Inferior parietal cortex (tissue), 1 donor: ENCODE measurements at regions not wholly inside any gene's neighbourhood (a gene's known extent, or its start where the extent isn't known, plus 50 kb on each side); places are given as distances from the start of the nearest gene placed in this dataset.

Experiments
- DNase-seq: peaks from one replicate; pipeline ENCODE4 v3.0.0-alpha.2; 2016; ENCODE audit errors: extremely low spot score

DNA sequence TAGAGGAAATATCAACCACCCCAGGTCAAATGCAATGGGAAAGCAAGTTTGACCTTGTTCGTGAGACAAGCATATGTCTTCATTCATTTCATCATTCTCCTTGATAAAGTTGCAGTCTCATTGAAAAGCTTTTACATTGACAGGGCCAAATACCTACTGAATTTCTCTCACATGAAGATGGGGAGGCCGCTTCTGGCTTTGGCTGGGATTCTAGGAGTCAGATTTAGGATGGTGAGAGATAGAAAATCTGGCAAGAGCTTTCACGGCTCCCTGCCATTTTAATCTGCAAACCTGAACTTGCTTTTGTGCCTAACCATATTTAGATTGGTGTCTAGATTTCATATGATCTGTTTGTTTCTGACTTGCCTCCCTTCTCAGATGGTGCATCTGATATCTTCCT, 88.0 kb downstream of the TMEM100 start:
- peak; percentile 44 for DNase-seq

DNA sequence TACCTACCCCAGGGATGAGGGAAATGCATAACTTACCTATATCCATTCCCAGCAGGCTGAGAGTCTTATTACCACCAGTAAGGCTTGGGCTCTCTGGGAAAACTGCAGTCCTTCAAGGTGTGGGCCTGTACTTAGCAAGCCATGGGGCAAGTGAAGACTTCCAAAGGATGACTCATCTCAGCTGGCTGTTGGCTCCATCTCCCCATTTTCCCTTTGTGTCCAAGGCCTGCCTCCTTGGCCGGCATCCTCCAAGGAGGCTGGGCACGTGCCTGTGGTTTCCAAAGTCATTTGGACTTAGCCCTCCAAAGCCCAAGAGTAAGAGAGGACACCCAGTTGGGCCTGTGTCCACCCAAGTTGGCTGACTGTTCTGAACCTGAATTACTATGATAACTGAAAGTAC, 89.8 kb downstream of the TMEM100 start:
- DNase-seq = no peak

DNA sequence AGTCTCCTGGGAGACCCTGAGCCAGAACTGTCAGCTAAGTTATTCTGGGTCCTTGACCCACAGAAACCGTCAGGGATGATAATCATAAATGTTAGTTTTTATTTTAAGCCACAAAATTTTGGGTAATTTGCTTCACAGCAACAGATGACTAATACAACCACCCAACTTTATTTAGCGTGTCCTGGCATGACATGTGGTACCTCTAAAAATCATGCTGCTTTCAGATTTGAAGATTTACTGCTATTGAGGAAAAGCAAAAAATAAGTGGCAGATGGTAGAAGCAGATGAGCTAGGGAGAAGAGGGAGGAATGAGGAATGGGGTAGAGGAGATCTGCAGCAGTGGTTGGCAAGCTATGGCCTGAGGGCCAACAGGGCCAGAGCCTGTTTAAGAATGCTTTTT, 90.4 kb downstream of the TMEM100 start:
- DNase-seq = no peak

DNA sequence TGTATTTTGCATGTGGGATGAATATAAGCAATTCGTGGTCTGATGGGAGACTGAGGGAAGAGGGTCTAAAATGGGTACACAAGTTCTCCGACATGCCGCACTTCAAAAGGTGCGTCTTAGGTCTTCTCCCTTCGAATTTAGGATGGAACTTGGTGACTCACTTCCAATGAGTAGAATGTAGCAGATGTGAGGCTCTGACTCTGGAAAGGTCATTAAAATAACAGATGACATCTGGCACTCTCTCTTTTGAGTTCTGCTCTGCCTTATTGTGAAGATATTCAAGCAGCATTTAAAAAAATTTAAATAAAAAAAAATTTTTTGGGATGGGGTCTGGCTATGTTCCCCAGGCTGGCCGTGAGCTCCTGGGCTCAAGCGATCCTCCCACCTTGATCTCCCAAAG, 92.7 kb downstream of the TMEM100 start:
- DNase-seq = no peak

DNA sequence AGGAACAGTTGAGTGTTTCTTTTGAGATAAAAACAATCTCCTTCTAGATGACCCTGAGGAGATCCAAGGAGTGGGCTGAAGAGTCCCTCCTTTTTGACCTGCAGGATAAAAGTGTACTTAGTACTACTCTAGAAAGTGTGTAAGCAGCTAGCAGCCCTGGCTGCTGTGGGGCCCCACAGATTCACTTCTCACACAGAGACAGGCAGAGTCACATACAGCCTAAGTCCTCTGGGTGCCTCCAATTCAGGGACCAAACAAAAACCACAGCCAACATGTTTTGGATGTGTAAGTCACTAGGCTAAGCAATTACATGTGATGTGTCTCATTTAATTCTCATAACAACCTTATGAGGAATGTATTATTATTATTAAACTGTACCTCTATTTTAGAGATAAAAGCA, 97.1 kb downstream of the TMEM100 start:
- DNase-seq = no peak

DNA sequence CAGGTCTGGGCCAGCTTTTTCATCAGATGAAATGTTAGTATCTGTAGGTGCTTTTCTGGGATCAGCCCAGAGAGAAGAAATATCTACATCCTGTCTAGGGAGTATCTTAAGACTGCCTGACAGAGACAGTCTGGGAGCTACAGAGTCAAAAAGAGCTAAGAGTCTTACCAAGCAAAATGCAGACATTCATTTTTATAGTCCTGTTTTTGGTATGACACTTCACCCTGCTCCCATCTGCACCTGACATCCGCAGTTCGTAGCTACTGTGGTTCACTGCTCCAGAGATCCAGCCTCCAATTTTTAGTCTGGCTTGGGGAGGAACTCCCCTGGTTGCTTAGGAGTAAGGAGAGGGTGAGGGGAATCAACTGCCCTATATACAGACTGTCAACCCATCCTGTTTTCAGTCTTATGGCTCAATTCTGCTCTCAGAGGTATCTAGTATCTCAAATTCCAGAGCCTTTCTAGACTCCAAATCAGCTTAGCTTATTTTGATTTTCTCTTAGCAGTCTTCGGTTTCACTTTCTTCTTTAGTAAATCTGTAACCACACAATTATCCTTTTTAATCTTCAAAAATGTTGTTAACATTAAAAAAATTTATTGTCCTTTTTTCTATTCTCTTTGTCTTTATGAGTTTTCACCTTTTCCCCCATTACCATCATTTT, 97.8 kb downstream of the TMEM100 start:
- no peak for DNase-seq

DNA sequence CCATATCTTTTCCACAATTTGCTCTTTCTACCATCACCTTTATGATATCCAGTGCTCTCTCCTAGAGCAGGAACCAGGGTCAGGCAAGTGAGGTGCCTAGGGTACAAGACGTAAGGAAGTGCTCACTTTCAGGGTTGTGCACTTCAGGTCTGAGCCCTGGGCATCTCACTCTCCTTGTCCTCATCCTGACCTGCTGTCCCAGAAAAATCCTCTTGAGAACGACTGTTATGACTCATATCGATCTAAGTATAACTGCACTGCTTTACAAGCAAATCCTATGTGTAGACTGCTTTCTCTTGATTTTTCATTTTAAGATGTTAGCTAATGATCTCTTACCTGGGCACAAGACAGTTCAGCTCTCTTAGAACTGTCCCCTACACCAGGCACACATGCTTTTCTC, 100.1 kb downstream of the TMEM100 start:
- no peak for DNase-seq

DNA sequence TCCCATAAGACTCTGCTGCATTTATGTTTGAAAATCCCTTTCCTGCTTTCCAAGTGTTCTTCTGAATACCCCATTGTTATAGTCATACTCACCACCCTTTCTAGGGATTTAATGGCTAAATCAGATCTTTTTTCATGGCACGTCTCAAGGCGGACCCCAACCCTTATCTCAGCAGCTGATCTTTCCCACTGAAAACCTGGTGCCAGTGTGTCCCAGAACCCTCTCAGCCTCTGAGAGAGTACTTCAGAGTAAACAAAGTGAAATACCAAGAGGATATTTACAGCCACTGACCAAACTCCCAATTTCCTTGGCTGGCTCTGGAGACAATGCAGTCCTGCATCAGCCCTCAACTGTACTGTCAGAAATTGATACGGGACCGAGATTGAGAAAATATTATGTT, 101.7 kb downstream of the TMEM100 start:
- no peak for DNase-seq

DNA sequence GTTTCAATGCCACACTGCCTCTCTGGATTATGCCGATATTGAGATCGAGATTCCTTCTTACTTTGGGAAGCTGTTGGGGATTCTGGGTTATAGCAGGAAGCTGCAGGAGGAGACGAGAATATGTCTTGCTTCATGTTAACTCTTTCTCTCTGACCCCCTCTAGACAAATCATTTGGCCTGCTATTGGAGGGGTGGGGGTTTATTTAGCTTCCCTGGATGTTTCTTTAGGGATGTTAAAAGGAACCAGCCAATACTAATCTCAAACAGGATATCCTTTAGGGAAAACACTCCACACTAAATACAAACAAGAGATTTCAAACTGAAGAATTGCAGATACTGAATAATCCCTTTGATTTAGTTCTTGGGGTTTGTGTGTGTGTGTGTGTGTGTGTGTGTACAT, 102.6 kb downstream of the TMEM100 start:
- DNase-seq = no peak

DNA sequence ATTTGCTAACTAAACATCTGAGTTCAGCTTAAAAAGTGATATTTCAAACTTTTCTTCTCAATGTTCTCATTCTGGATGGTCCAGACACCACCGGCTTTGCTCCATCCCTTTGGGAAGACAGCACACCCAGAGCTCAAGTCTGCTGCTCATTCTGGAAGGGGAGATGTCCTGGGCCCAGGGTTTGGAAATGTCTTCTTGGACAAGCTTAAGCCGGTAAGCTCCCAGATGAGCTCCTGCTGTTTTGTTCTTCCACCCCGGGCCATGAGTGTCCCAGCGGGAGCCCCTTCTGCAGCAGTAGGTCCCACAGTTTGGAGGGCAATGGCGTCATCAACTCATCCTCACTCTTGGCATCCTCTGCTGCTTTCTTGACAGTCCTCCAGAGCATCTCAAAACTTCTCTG, 105.2 kb downstream of the TMEM100 start:
- DNase-seq = no peak

DNA sequence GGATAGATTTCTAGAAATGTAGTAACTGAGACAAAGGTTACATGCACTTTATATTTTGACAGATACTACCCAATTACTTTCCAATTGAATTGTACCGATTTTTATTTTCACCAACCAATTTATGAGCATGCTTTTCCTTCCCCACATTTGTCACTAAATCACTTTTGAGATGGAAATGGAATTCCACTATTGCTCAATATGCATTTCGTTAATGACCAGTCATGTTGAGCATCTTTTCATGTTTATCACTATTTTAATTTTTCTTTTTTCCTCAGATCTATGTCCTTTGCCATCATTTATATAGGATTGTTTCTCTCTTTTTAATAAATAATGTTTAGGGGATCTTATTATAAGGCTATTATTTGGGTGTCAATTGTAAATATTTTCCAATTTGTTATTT, 102.8 kb upstream of the SMIM36 start:
- no peak for DNase-seq

DNA sequence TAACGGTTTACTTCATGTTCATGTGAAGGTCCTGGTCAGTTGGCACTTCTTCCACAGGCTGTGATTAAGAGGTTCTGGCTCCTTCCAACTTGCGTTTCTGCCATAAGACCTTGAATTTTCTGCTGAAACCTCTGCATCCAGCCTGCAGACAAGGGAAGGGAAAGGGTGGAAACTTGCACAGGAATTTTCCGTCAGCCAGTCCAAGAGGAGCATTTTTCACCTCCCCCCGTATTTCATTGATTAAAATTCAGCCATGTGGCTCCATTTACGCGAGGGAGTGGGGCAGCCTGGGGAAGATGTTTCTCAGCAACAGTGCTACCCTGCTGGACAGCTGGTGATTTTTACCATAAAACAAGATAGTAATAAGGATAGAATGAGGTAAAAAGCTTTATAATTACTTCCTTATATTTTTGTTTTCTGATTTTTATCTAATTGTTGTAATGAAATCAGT, 101.5 kb upstream of the SMIM36 start:
- DNase-seq = no peak

DNA sequence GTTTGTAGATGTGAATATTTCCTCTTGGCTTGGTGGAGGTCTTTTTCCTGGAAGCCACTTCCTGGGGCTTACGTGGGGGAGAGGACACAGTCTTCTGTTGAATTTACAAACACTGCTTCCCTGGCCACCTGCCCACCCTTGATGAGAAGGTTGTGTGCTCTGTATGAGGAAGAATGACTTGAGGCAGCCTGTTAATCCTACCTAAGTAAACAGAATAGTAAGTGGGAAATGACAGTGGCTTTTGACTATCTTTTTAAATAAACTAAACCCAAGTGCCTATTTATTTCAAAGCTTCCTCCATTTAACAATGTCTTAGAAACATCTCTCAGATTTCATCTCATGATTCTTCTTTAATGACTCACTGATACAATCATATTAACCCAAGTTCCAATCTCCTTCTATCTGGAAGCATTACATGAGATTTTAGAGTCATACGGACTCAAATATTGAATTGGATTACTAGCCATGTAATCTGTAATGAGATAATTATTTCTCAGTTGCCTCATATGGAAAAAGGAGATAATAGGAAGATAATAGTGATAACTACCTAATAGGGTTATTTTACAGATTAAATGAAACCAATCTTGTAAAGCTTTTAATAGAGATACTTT, 96.6 kb upstream of the SMIM36 start:
- no peak for DNase-seq

DNA sequence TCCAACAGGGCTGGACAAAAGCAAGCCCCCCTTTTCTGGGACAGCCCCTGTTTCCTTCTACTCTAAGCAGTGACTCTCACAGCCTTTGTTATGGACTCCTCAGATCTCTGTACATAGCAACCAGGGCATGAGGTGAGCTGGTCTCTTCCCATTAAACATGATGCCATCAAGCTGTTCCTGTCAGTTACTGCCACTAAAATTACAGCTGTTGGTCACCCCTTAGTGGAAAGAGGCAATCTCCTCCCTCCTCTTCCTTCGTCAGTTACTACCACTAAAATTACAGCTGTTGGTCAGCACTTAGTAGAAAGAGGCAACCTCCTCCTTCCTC, 95.2 kb upstream of the SMIM36 start:
- DNase-seq = no peak

DNA sequence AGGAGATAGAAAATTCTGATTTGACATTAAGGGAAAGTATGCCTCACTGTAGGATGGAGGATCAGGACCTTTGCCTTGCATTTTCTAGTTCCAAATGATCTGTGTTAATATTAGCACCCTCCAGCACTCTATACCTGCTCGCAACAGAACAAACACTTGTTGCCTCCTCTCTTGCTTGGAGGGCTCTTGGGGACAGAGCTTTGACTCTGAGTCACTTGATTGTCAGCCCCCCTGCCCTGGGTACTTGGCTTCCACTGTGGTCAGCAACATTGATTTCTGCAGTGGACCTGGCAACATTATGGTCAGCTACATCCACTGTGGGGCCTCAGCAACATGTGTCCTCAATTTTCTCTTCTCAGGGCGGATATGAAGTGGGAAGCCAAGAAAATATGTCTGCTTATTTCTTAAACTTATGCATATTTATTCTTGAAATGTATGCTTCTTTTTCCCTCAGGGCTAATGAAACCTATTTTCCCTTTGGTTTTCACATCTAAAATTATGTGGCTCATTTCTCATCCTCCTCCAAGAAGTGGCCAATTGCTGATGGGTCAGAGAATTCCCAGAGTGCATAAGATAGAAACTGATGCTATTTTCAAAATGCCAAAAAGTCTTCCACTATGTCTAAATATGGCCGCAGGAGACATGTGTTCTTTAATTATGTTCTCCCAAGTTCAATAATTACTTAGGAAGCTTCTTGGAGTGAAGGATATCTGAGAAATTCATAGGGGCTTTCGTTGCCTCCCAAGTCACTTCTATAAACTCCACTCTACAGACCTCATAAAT, 94.6 kb upstream of the SMIM36 start:
- DNase-seq = no peak

DNA sequence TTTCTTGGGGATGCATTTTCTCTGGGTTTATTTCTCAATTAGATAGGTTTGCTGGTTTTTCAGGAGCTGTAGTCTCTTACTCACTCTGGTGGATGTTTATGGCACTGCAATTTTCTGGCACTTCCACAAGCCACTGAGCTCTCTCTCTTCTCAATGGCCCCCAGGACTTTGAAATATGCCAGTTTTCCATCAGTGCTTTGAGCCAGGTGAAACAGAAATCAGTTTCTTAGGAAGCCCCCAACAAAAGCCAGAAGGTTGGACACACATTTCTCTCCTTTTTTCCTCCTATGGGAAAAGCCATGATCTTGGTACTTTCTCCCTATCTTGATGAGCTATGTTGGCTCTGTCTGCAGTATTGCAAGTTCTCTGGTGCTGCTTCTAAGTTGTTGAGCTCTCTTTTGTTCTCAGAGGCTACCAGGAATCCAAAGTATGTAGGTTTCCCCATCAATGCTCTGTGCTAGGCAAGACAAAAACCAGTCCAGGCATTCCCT, 90.7 kb upstream of the SMIM36 start:
- no peak for DNase-seq

DNA sequence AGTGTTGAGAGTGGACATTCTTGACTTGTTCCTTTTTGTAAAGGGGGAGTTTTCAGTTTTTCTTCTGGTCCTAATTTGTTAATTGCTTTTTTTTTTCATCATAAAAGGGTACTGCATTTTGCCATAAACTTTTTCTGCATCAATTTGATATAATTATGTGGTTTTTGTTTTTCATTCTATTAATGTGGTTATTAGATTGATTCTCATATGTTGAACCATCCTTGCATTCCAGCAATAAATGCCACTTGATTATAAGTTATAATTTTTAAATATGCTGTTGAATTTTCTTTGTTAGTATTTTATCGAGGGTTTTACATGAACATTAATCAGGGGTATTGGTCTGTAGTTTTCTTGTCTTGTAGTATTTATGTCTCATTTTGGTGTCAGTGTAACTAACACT, 87.2 kb upstream of the SMIM36 start:
- no peak for DNase-seq

DNA sequence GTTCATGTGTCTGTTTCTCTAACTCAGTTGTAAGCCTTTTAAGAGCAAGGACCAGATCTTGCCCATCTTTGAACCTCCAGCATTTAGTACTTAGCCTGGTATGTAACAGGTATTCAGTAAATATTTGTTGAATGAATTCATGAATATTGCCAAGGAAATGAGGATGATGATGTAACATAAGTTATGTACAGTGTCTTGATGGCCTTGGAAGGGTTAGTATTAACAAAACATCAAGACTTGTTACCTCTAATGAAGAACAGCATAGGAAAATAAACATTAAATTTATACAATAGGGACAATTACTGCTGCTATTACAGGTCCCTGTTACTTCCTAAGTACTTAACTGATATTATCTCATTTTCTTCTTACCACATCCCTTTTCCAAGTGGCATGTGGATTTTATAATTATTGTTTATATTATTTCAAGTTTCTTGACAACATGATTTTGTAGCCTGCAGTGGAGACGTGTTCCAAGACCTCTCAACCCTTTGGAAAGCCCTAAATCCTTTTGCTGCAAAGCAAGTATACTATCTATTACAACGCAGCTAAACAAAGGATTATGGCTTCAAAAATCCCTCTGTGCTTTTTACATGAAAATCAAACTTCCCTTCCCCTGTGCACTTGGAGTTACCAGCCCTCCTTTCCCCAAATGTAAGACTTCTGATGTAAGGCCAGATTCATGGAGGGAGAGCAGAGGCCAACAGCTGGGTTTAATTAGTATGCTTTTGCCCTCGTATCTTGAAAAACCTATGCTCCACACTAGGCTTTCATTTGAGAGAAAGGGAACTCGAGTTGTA, 77.4 kb upstream of the SMIM36 start:
- no peak for DNase-seq

DNA sequence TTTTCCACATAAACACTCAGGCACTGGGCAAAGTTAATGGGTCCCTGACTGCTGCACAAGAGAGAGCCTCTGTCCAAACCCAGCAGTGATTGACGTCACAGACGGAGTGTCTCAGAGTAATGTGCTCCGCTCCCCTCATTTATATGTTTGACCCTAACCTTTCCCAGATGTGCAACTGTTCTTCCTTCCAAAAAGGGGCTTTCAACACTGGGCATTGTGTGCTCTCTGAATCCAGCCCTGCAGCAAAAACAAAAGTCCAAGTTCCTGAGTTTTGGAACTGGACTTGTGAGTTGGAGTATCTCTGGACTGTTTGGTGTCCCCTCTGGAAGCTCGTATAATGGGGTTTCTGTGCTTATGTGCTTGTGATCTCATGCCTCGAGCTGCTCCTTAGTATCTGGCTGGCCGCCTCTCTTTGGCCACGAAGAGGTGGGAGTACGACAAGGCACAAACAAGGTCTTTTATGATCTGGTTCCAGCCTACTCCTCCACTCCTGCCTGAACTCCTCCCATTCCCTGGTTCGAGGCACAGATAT, 76.4 kb upstream of the SMIM36 start:
- no peak for DNase-seq

DNA sequence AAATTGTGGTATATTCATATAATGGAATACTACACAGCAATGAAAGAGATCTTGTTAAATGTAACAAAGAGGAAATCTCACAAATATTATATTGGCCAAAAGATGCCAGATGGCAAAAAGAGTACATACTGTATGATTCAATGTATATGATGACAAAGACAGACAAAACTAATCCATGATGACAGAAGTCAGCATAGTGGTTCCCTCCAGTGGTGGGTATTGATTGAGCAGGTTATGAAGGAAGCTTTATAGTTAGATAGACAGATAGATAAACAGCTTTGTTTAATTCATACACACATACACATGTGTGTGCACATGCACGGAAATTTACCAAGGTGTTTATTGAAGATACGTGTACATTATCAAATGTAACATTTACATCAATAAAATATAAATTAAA, 74.4 kb upstream of the SMIM36 start:
- no peak for DNase-seq

DNA sequence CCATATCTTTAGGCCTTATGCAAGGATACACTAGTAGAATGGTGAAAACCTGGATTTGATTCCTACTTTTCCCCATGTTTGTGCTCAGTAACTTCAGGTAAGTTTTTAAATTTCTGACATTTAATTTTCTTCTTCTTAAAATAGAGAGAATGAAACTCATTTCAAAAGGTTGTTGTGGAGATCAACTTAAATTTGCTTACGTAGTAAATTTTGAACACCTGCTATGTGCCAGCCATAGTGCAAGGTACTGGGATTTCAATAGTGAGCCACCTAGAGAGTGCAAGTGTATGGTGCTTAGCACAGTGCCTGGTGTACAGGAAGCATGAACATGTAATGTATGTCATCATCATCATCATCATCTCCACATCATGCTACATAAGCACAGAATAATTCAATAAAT, 73.6 kb upstream of the SMIM36 start:
- no peak for DNase-seq

DNA sequence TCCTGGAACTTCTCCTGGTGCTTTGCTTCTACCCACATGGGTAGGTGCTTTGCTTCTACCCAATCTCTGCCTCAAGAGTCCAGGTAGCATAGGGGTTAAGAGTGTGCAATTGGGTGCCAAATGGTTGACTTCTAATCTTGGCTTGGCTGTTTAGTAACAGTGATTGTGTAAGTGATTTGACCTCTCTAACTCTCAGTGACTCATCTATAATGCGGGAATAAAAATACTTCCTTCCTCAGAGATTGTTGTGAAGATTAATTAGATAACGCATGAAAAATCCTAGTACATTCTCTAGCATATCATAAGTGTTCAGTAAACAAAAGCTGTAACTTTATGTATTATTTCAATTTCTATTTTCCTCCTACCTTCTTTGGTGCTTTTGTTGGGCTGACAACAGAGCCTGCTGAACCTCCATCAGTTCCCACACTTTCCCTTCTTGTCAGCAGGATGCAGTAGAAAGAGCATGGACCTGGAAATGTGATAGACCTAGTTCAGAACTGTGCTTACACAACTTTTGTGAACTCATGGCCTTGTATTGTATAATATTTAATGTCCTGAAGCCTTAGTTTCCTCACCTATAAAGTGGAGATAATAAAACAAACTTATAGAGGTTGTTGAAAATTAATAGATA, 72.9 kb upstream of the SMIM36 start:
- DNase-seq = no peak
